C1 segment of cervical spinal cord (tissue), 14 donors: ENCODE measurements at regions not wholly inside any gene's neighbourhood (a gene's known extent, or its start where the extent isn't known, plus 50 kb on each side); places are given as distances from the start of the nearest gene placed in this dataset.
"Not testable (repeated sequence)": the region's sequence is repeated elsewhere in the genome, so short reads cannot be mapped to it uniquely, and the experiment has no call there.

Source experiments
- DNase-seq, 14 donors: peaks; one replicate each; lab custom pipeline; 2025; lab: John Stamatoyannopoulos, UW

- DNase-seq, result no peak
Measured at GRCh38 chr12:102669056-102669455, 188.7 kb upstream of the IGF1 start.

- not testable (repeated sequence) for DNase-seq
Measured at GRCh38 chr12:102666176-102666575, 185.8 kb upstream of the IGF1 start.

GRCh38 chr12:102659200-102659911 is 179.0 kb upstream of the IGF1 start:
- no peak for DNase-seq

GRCh38 chr12:102653406-102653805 is 173.0 kb upstream of the IGF1 start:
- no peak for DNase-seq

- DNase-seq, result no peak
Measured at GRCh38 chr12:102652645-102653313, 172.4 kb upstream of the IGF1 start.

GRCh38 chr12:102645968-102646367 is 165.6 kb upstream of the IGF1 start:
- no peak for DNase-seq

- DNase-seq, result no peak
Measured at GRCh38 chr12:102643879-102644575, 163.7 kb upstream of the IGF1 start.

GRCh38 chr12:102642199-102642598 is 161.8 kb upstream of the IGF1 start:
- DNase-seq, result no peak

GRCh38 chr12:102640658-102641057 is 160.3 kb upstream of the IGF1 start:
- not testable (repeated sequence) for DNase-seq

GRCh38 chr12:102638777-102639176 is 158.4 kb upstream of the IGF1 start:
- no peak for DNase-seq

GRCh38 chr12:102633981-102634605 is 153.7 kb upstream of the IGF1 start:
- no peak for DNase-seq

GRCh38 chr12:102631274-102631673 is 150.9 kb upstream of the IGF1 start:
- DNase-seq, result no peak

GRCh38 chr12:102629262-102629888 is 149.0 kb upstream of the IGF1 start:
- DNase-seq, result no peak

GRCh38 chr12:102625819-102626218 is 145.5 kb upstream of the IGF1 start:
- no peak for DNase-seq

- no peak for DNase-seq
Measured at GRCh38 chr12:102622618-102623017, 142.3 kb upstream of the IGF1 start.

GRCh38 chr12:102618197-102618877 is 138.0 kb upstream of the IGF1 start:
- DNase-seq, result no peak

GRCh38 chr12:102616692-102617091 is 136.3 kb upstream of the IGF1 start:
- no peak for DNase-seq

GRCh38 chr12:102611995-102612394 is 131.6 kb upstream of the IGF1 start:
- DNase-seq, result no peak

- no peak for DNase-seq
Measured at GRCh38 chr12:102609996-102610395, 129.6 kb upstream of the IGF1 start.

- DNase-seq, result no peak
Measured at GRCh38 chr12:102603021-102603420, 122.7 kb upstream of the IGF1 start.

GRCh38 chr12:102602521-102602920 is 122.2 kb upstream of the IGF1 start:
- no peak for DNase-seq
